H9 (cell line): ENCODE measurements at regions not wholly inside any gene's neighbourhood (a gene's known extent, or its start where the extent isn't known, plus 50 kb on each side); places are given as distances from the start of the nearest gene placed in this dataset.

Experiments
- DNase-seq: peaks from one replicate; pipeline ENCODE4 v3.0.0-alpha.2; 2017
- H2AFZ ChIP-seq: one replicate; pipeline ENCODE4 v1.6.1; 2013; ENCODE audit warnings: mild to moderate bottlenecking, low read length, control low read depth, moderate library complexity
- H2AK5ac ChIP-seq: 2 replicates; pipeline ENCODE4 v1.6.1; 2013; ENCODE audit warnings: low read length, control low read depth, mixed read lengths; ENCODE audit not compliant: insufficient read length
- H2BK120ac ChIP-seq: one replicate; pipeline ENCODE4 v1.6.1; 2013; ENCODE audit warnings: low read depth, mild to moderate bottlenecking, low read length, control low read depth, inconsistent platforms; ENCODE audit not compliant: poor library complexity, severe bottlenecking
- H2BK12ac ChIP-seq: 2 replicates; pipeline ENCODE4 v1.6.1; 2013; ENCODE audit warnings: low read length, control low read depth, mixed read lengths, low read depth; ENCODE audit not compliant: insufficient read length
- H2BK15ac ChIP-seq: 2 replicates; pipeline ENCODE4 v1.6.1; 2013; ENCODE audit warnings: low read depth, low read length, control low read depth
- H2BK20ac ChIP-seq: one replicate; pipeline ENCODE4 v1.6.1; 2013; ENCODE audit warnings: low read depth, mild to moderate bottlenecking, low read length, control low read depth, inconsistent platforms; ENCODE audit not compliant: poor library complexity, severe bottlenecking
- H2BK5ac ChIP-seq: 2 replicates; pipeline ENCODE4 v1.6.1; 2013; ENCODE audit warnings: low read length, control low read depth, mixed read lengths; ENCODE audit not compliant: insufficient read length
- H3K14ac ChIP-seq: 2 replicates; pipeline ENCODE4 v1.6.1; 2013; ENCODE audit warnings: low read length, control low read depth; ENCODE audit not compliant: insufficient read depth
- H3K18ac ChIP-seq: 2 replicates; pipeline ENCODE4 v1.6.1; 2013; ENCODE audit warnings: low read depth, mild to moderate bottlenecking, mixed read lengths, low read length, control low read depth; ENCODE audit not compliant: insufficient read length
- H3K23ac ChIP-seq: 2 replicates; pipeline ENCODE4 v1.6.1; 2013; ENCODE audit warnings: low read length, control low read depth, mixed read lengths, low read depth; ENCODE audit not compliant: insufficient read length
- H3K23me2 ChIP-seq: 2 replicates; pipeline ENCODE4 v1.6.1; 2013; ENCODE audit warnings: low read depth, mild to moderate bottlenecking, mixed read lengths, low read length, control low read depth; ENCODE audit not compliant: insufficient read length, poor library complexity, severe bottlenecking
- H3K27ac ChIP-seq: 2 replicates; pipeline ENCODE4 v1.5.1; 2013; ENCODE audit warnings: low read length, control low read depth, mixed read lengths, low read depth; ENCODE audit not compliant: insufficient read length
- H3K27me3 ChIP-seq: 2 replicates; pipeline ENCODE4 v1.6.1; 2013; ENCODE audit warnings: low read length, control low read depth, inconsistent platforms; ENCODE audit not compliant: insufficient read depth
- H3K4ac ChIP-seq: 2 replicates; pipeline ENCODE4 v1.6.1; 2013; ENCODE audit warnings: low read depth, mild to moderate bottlenecking, control low read depth, inconsistent platforms, low read length, moderate library complexity
- H3K4me1 ChIP-seq: 2 replicates; pipeline ENCODE4 v1.6.1; 2013; ENCODE audit warnings: low read length, control low read depth, inconsistent platforms; ENCODE audit not compliant: insufficient read depth
- H3K4me2 ChIP-seq: 2 replicates; pipeline ENCODE4 v1.6.1; 2013; ENCODE audit warnings: low read length, control low read depth, mixed read lengths; ENCODE audit not compliant: insufficient read length, insufficient read depth
- H3K56ac ChIP-seq: 2 replicates; pipeline ENCODE4 v1.6.1; 2013; ENCODE audit warnings: low read depth, mild to moderate bottlenecking, mixed read lengths, low read length, control low read depth; ENCODE audit not compliant: insufficient read length
- H3K79me1 ChIP-seq: 2 replicates; pipeline ENCODE4 v1.6.1; 2013; ENCODE audit warnings: low read depth, mild to moderate bottlenecking, moderate library complexity, low read length, control low read depth, inconsistent platforms; ENCODE audit not compliant: insufficient read depth, poor library complexity, severe bottlenecking
- H3K79me2 ChIP-seq: 2 replicates; pipeline ENCODE4 v1.6.1; 2013; ENCODE audit warnings: low read length, control low read depth, inconsistent platforms; ENCODE audit not compliant: insufficient read depth
- H3K9ac ChIP-seq: 2 replicates; pipeline ENCODE4 v1.6.1; 2013; ENCODE audit warnings: low read length, control low read depth, mixed read lengths; ENCODE audit not compliant: insufficient read length; ENCODE audit errors: extremely low read depth
- H3K9me3 ChIP-seq: one replicate; pipeline ENCODE4 v1.6.1; 2013; ENCODE audit warnings: low read depth, low read length, inconsistent platforms; ENCODE audit not compliant: control insufficient read depth
- H3T11ph ChIP-seq: one replicate; pipeline ENCODE4 v1.6.1; 2013; ENCODE audit warnings: mild to moderate bottlenecking, low read length, control low read depth, inconsistent platforms
- H4K20me1 ChIP-seq: one replicate; pipeline ENCODE4 v1.6.1; 2013; ENCODE audit not compliant: control insufficient read depth, insufficient read length, insufficient read depth
- H4K5ac ChIP-seq: 2 replicates; pipeline ENCODE4 v1.6.1; 2013; ENCODE audit warnings: low read depth, mild to moderate bottlenecking, mixed read lengths, low read length, control low read depth; ENCODE audit not compliant: insufficient read length
- H4K8ac ChIP-seq: replicated peaks from 2 replicates; pipeline ENCODE4 v1.6.1; 2013; ENCODE audit warnings: low read length, control low read depth, mixed read lengths, low read depth; ENCODE audit not compliant: insufficient read length
- H4K91ac ChIP-seq: 2 replicates; pipeline ENCODE4 v1.6.1; 2013; ENCODE audit warnings: low read depth, mild to moderate bottlenecking, moderate library complexity, mixed read lengths, low read length, control low read depth; ENCODE audit not compliant: insufficient read length
- H3K27ac Mint-ChIP-seq, 3 experiments: 2 replicates in 2 of 3; 3 replicates in 1 of 3; pipeline ENCODE4 v1.8.0; 2020 to 2021; ENCODE audit warnings: mixed read lengths in 3 of 3, mild to moderate bottlenecking in 1 of 3, moderate library complexity in 1 of 3
- H3K27me3 Mint-ChIP-seq: 2 replicates; pipeline ENCODE4 v1.8.0; 2021; ENCODE audit warnings: low read depth, mild to moderate bottlenecking, moderate library complexity, mixed read lengths
- H3K36me3 Mint-ChIP-seq, 3 experiments: 2 replicates in 2 of 3; 3 replicates in 1 of 3; pipeline ENCODE4 v1.8.0; 2020 to 2021; ENCODE audit warnings: low read depth in 3 of 3, mixed read lengths in 3 of 3; ENCODE audit not compliant: insufficient read depth in 1 of 3
- H3K4me1 Mint-ChIP-seq, 2 experiments: 2 replicates each; pipeline ENCODE4 v1.8.0; 2020; ENCODE audit warnings: mixed read lengths in 2 of 2
- H3K4me3 Mint-ChIP-seq, 2 experiments: 2 replicates in 1 of 2; 3 replicates in 1 of 2; pipeline ENCODE4 v1.8.0; 2020 to 2021; ENCODE audit warnings: mild to moderate bottlenecking in 2 of 2, mixed read lengths in 2 of 2, moderate library complexity in 1 of 2
- H3K9me3 Mint-ChIP-seq, 2 experiments: 2 replicates in 1 of 2; 3 replicates in 1 of 2; pipeline ENCODE4 v1.8.0; 2020; ENCODE audit warnings: mild to moderate bottlenecking in 2 of 2, mixed read lengths in 2 of 2, moderate library complexity in 1 of 2
- CTCF ChIP-seq: fragments of 200-600 bp; sonication (generic); conservative IDR thresholded peaks from 3 replicates; pipeline ENCODE4 v1.8.0; 2021; ENCODE audit warnings: antibody characterized with exemption, mild to moderate bottlenecking

- Histone ChIP-seq H3K18ac (no peak overlapping the region), H2AK5ac (no peak overlapping the region), H3K4ac (no peak overlapping the region), H3K9ac (no peak overlapping the region), H3K4me1 (no peaks in the 10 kb centered on the region), H2BK12ac (no peak overlapping the region), H3K27me3 (no peaks in the 10 kb centered on the region), H4K91ac (no peak overlapping the region), H4K20me1 (no peaks in the 10 kb centered on the region), H2AFZ (no peak overlapping the region), H3K23ac (no peak overlapping the region), H4K8ac (no peak overlapping the region), H3K9me3 (no peaks in the 10 kb centered on the region), H3K27ac (no peak overlapping the region), H3K4me2 (no peak overlapping the region), H3K79me1 (no peaks in the 10 kb centered on the region), H2BK120ac (no peak overlapping the region), H4K5ac (no peak overlapping the region), H2BK15ac (no peak overlapping the region), H3K14ac (no peak overlapping the region), H3K23me2 (no peaks in the 10 kb centered on the region), H2BK5ac (no peak overlapping the region), H2BK20ac (no peak overlapping the region), H3T11ph (no peak overlapping the region), H3K79me2 (no peaks in the 10 kb centered on the region), H3K56ac (no peak overlapping the region)
- H3K4me1 Mint-ChIP-seq = no peaks in the 10 kb centered on the region
- no peak for DNase-seq
- TF ChIP-seq CTCF = no peak
- no peak overlapping the region for H3K4me3 Mint-ChIP-seq
- no peak overlapping the region for H3K27ac Mint-ChIP-seq
- no peaks in the 10 kb centered on the region for H3K36me3 Mint-ChIP-seq
- H3K9me3 Mint-ChIP-seq = no peaks in the 10 kb centered on the region
- H3K27me3 Mint-ChIP-seq = no peaks in the 10 kb centered on the region
Observed at GRCh38 chr13:90185734-90186133, 1161.8 kb upstream of the MIR17HG start.
